Activated B cell treated with CpG ODN at 0.5 μM for 24 hours (primary cell): ENCODE measurements at regions not wholly inside any gene's neighbourhood (a gene's known extent, or its start where the extent isn't known, plus 50 kb on each side); places are given as distances from the start of the nearest gene placed in this dataset.

ENCODE experiments used
- ATAC-seq: fragments of 200-7000 bp; cut with Tn5 transposase; one replicate; pipeline ENCODE4 v1.10.0; 2021; ENCODE audit warnings: low read depth, mild to moderate bottlenecking, moderate library complexity
- CTCF ChIA-PET: fragments of 350-600 bp; sonication (Branson Sonifier 250); formaldehyde crosslinking; loops from one replicate; lab custom pipeline; 2021; ENCODE audit warnings: antibody characterized with exemption; lab: Charles Lee
- POLR2A ChIA-PET: fragments of 350-600 bp; sonication (Branson Sonifier 250); formaldehyde crosslinking; loops from one replicate; lab custom pipeline; 2021; ENCODE audit warnings: antibody characterized with exemption; lab: Charles Lee
- DNase-seq: peaks from one replicate; pipeline ENCODE4 v3.0.0; 2022
- H3K27ac Mint-ChIP-seq: one replicate; pipeline ENCODE4 v1.8.0; 2020; ENCODE audit warnings: mixed read lengths
- H3K27me3 Mint-ChIP-seq: one replicate; pipeline ENCODE4 v1.8.0; 2021; ENCODE audit warnings: mixed read lengths
- H3K36me3 Mint-ChIP-seq: one replicate; pipeline ENCODE4 v1.8.0; 2021; ENCODE audit warnings: low read depth, mixed read lengths
- H3K4me1 Mint-ChIP-seq: one replicate; pipeline ENCODE4 v1.8.0; 2021; ENCODE audit warnings: mixed read lengths
- H3K4me3 Mint-ChIP-seq: one replicate; pipeline ENCODE4 v1.8.0; 2020; ENCODE audit warnings: mild to moderate bottlenecking, mixed read lengths
- H3K9me3 Mint-ChIP-seq: one replicate; pipeline ENCODE4 v1.8.0; 2020; ENCODE audit warnings: mixed read lengths
- intact Hi-C: fragments of 100-400 bp; cut with micrococcal nuclease; formaldehyde crosslinking; loops from one replicate; pipeline ENCODE4 v1.15.1; 2024
- TF ChIP-seq, protein P1 (sequence below): fragments of 200-600 bp; IDR thresholded peaks from one replicate; pipeline ENCODE4 v1.8.0; 2022; ENCODE audit warnings: antibody characterized with exemption, mild to moderate bottlenecking

DNA sequence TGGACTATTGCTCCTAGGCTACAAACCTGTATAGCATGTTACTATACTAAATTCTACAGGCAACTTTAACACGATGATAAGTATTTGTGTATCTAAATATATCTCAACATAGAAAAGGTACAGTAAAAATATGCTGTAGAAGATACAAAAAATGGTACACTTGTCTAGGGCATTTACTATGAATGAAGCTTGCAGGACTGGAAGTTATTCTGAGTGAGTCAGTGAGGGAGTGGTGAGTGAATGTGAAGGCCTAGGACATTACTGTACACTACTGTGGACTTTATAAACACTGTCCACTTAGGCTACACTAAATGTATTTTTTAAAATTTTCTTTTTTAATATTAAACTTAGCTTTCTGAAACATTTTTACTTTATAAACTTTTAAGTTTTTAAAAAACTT lies 140.5 kb upstream of the SGO1 start:
- H3K27ac Mint-ChIP-seq, result no peak overlapping the region
- H3K4me3 Mint-ChIP-seq, result no peak overlapping the region
- no peaks in the 10 kb centered on the region for H3K36me3 Mint-ChIP-seq
- no peaks in the 10 kb centered on the region for H3K9me3 Mint-ChIP-seq
- DNase-seq (no peak), ATAC-seq (no peak)
- intact Hi-C loops, result loop anchor here (5.0 kb wide), 1 partner anchor 289 kb away; no protein-coding TSS in a partner anchor
- CTCF ChIA-PET, result no interaction called here
- no peaks in the 10 kb centered on the region for H3K27me3 Mint-ChIP-seq
- POLR2A ChIA-PET, result no interaction called here
- H3K4me1 Mint-ChIP-seq, result peaks cover 8% of the 10 kb centered on the region
- TF ChIP-seq, protein P1, sequence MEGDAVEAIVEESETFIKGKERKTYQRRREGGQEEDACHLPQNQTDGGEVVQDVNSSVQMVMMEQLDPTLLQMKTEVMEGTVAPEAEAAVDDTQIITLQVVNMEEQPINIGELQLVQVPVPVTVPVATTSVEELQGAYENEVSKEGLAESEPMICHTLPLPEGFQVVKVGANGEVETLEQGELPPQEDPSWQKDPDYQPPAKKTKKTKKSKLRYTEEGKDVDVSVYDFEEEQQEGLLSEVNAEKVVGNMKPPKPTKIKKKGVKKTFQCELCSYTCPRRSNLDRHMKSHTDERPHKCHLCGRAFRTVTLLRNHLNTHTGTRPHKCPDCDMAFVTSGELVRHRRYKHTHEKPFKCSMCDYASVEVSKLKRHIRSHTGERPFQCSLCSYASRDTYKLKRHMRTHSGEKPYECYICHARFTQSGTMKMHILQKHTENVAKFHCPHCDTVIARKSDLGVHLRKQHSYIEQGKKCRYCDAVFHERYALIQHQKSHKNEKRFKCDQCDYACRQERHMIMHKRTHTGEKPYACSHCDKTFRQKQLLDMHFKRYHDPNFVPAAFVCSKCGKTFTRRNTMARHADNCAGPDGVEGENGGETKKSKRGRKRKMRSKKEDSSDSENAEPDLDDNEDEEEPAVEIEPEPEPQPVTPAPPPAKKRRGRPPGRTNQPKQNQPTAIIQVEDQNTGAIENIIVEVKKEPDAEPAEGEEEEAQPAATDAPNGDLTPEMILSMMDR, result no peak

DNA sequence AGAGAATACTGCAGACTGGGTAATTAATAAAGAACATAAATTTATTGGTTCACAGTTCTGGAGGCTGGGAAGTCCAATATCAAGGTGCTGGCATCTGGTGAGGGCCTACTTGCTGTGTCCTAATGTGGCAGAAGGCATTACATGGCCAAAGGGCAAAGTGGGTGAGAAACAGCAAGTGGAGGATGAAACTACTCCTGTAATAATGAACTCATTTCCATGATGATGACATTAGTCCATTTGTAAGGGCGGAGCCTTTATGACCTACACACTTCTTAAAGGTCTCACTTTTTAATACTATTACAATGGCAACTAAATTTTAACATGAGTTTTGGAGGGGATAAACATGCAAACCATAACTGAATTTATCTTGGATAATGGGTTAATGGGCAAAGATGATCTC lies 139.6 kb upstream of the SGO1 start:
- TF ChIP-seq, protein P1, result no peak
- Mint-ChIP-seq H3K27me3 (no peaks in the 10 kb centered on the region), H3K4me3 (no peak overlapping the region), H3K4me1 (peaks cover 8% of the 10 kb centered on the region), H3K9me3 (no peaks in the 10 kb centered on the region), H3K27ac (no peak overlapping the region), H3K36me3 (no peaks in the 10 kb centered on the region)
- ChIA-PET CTCF (no interaction called here), POLR2A (no interaction called here)
- intact Hi-C loops, result loop anchor here (5.0 kb wide), 1 partner anchor 288 kb away; no protein-coding TSS in a partner anchor
- DNase-seq (no peak), ATAC-seq (no peak)

DNA sequence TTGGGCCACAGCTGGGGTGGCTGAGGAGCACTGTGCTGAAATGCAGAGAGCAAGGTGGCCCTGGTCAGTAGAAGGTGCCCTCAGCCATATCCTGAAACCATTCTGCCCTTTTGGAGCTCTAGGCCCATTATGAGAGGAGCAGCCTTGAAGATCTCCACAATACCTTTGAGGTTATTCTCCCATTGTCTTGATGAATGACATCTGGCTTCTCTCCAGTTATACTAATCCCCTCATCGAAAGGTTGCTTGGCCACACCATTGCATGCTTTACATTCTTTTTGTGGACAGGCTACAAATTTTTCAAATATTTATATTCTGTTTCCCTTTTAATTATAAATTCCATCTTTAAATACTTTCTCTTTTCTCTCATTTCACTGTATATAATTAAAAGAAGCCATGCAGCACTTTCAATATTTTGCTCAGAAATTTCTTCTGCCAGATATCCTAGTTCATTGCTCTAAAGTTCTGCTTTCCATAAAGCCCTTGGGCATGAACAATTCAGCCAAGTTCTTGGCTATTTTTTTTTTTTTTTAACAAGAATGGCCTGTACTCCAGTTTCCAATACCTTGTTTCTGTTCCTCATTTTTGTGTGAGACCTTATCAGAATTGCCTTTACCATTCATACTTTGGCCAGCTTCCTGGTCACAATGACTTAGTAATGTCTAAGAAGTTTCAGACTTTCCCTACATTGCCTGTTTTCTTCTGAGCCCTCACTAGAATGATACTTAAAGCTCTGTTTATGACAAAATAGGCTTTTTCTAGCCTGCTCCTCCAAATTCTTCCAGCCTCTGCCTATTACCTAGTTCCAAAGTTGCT lies 138.9 kb upstream of the SGO1 start:
- H3K4me3 Mint-ChIP-seq, result no peak overlapping the region
- POLR2A ChIA-PET, result no interaction called here
- no peak overlapping the region for H3K27ac Mint-ChIP-seq
- intact Hi-C loops, result loop anchor here (5.0 kb wide), 1 partner anchor 288 kb away; no protein-coding TSS in a partner anchor
- no peaks in the 10 kb centered on the region for H3K36me3 Mint-ChIP-seq
- H3K4me1 Mint-ChIP-seq, result peaks cover 8% of the 10 kb centered on the region
- TF ChIP-seq, protein P1, result no peak
- CTCF ChIA-PET, result no interaction called here
- ATAC-seq (peak; percentile 34), DNase-seq (no peak)
- no peaks in the 10 kb centered on the region for H3K9me3 Mint-ChIP-seq
- H3K27me3 Mint-ChIP-seq, result no peaks in the 10 kb centered on the region

DNA sequence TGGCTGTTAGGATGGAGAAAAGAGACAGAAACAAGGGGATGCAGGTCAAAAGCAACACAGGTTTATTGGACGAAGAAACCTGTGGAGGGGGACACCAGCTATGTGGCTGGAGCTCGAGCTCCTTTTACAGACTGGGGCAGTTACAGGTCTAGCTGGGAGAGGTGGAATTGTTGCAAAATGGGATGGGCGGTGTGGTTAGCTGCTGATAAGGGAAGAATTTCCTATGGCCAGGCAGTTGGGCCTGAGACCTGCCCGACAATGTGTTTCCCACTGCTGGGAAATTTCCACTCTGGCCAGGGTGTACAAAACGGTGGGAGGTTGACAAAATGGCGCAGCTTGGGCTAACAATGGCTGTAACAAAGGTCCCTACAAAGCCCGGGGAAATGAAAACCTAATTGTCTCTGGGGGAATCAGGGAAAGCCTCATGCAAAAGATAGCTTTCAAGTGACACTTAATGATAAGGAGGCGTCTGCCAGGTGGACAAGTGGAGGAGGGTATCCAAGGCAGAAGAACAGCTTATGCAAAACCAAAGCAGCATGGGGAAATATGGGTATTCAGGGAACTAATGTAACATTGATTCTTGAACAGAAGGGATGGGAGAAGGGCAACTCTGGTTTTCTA lies 137.4 kb upstream of the SGO1 start:
- Mint-ChIP-seq H3K27me3 (no peaks in the 10 kb centered on the region), H3K9me3 (no peaks in the 10 kb centered on the region), H3K4me1 (peaks cover 8% of the 10 kb centered on the region), H3K36me3 (no peaks in the 10 kb centered on the region), H3K27ac (no peak overlapping the region), H3K4me3 (no peak overlapping the region)
- ChIA-PET CTCF (no interaction called here), POLR2A (no interaction called here)
- DNase-seq (no peak), ATAC-seq (no peak)
- TF ChIP-seq, protein P1, result no peak
- intact Hi-C loops, result no loop called here

DNA sequence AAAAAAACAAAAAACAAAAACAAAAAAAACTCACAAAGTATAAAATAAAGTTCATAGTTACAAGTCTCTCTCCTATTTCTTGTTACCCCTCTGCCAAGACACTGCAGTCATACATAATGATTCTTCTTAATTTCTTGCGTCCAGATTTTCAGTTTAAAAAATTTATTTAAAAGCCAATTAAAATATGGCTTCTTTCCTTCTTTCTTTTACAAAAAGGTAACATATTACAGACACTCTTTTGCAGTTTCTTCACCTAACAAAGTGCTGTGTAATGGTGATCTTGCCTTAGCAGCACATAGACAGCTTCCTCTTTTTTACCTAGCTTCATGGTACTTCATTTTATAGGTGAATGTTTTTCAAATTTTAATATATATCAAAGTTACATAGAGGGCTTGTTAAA lies 136.1 kb upstream of the SGO1 start:
- ATAC-seq (no peak), DNase-seq (no peak)
- POLR2A ChIA-PET, result no interaction called here
- Mint-ChIP-seq H3K9me3 (no peaks in the 10 kb centered on the region), H3K27ac (no peak overlapping the region), H3K4me3 (no peak overlapping the region), H3K27me3 (no peaks in the 10 kb centered on the region), H3K4me1 (peaks cover 8% of the 10 kb centered on the region), H3K36me3 (no peaks in the 10 kb centered on the region)
- TF ChIP-seq, protein P1, result no peak
- CTCF ChIA-PET, result no interaction called here
- intact Hi-C loops, result no loop called here
